ENCODE measurements at regions not wholly inside any gene's neighbourhood (a gene's known extent, or its start where the extent isn't known, plus 50 kb on each side); places are given as distances from the start of the nearest gene placed in this dataset.

DNA sequence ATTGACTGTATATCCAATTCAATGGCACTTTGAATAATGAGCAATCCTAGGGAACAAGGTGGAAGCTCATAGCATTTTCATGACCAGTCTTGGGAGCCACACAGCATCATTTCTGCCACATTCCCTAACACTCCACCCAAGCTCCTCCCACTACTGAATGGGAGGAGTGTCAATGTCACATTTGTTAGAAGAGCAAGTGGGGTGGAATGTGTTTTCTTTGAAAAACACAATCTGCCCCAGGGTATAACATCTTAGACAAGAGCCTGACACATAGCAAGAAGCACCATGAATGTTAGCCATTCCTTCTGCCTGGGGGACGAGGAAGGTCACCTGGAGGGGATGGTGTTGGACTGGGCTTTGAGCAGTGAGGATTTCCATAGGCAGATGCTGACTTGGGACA lies 258.3 kb upstream of the PMEPA1 start:
- H4K5ac ChIP-seq (ENCODE audit: insufficient read length, low read depth, low read length) = no peak overlapping the region
- H3K79me1 ChIP-seq (ENCODE audit: insufficient read depth, low read depth, low read length, poor library complexity, severe bottlenecking) = no peaks in the 10 kb centered on the region
- H3K79me2 ChIP-seq (ENCODE audit: insufficient read depth, low read length) = no peaks in the 10 kb centered on the region
- Mint-ChIP-seq H3K27me3 (ENCODE audit: low read depth) (peaks cover 17% of the 10 kb centered on the region), H3K4me3 (no peak overlapping the region), H3K27ac (no peak overlapping the region), H3K36me3 (ENCODE audit: insufficient read depth in 1 of 3, low read depth in 3 of 3) (no peaks in the 10 kb centered on the region), H3K4me1 (peaks cover under 1 to 1% of the 10 kb centered on the region in 2 experiments; a peak in 3 of 4 replicates), H3K9me3 (peaks cover 0 to 5% of the 10 kb centered on the region in 2 experiments; a peak in 2 of 5 replicates)
- no peak overlapping the region for H2BK12ac ChIP-seq (ENCODE audit: insufficient read length, low read depth, low read length)
- no peaks in the 10 kb centered on the region for H3K23me2 ChIP-seq (ENCODE audit: insufficient read length, low read depth, low read length, poor library complexity, severe bottlenecking)
- H3K4me2 ChIP-seq (ENCODE audit: insufficient read depth, insufficient read length, low read length) = no peak overlapping the region
- no peak overlapping the region for H3K23ac ChIP-seq (ENCODE audit: insufficient read length, low read depth, low read length)
- H3K27me3 ChIP-seq (ENCODE audit: insufficient read depth, low read length) = no peaks in the 10 kb centered on the region
- H3K56ac ChIP-seq (ENCODE audit: insufficient read length, low read depth, low read length) = no peak overlapping the region
- no peak overlapping the region for H2BK15ac ChIP-seq (ENCODE audit: low read depth, low read length)
- no peak overlapping the region for H2BK5ac ChIP-seq (ENCODE audit: insufficient read length, low read length)
- no peak overlapping the region for H2AK5ac ChIP-seq (ENCODE audit: insufficient read length, low read length)
- WGBS (ENCODE audit: extremely low coverage, insufficient read length, low lambda C conversion rate) = no CpG with 5 or more reads among the region's 1 CpG
- no peak overlapping the region for H2AFZ ChIP-seq (ENCODE audit: low read length)
- H2BK120ac ChIP-seq (ENCODE audit: low read depth, low read length, poor library complexity, severe bottlenecking) = no peak overlapping the region
- no peaks in the 10 kb centered on the region for H4K20me1 ChIP-seq (ENCODE audit: control insufficient read depth, insufficient read depth, insufficient read length)
- H3K27ac ChIP-seq (ENCODE audit: insufficient read length, low read depth, low read length) = no peak overlapping the region
- no peak overlapping the region for H4K91ac ChIP-seq (ENCODE audit: insufficient read length, low read depth, low read length)
- H3K4me1 ChIP-seq (ENCODE audit: insufficient read depth, low read length) = no peaks in the 10 kb centered on the region
- no peaks in the 10 kb centered on the region for H3K9me3 ChIP-seq (ENCODE audit: control insufficient read depth, low read depth, low read length)
- H3T11ph ChIP-seq (ENCODE audit: low read length) = no peak overlapping the region
- H4K8ac ChIP-seq (replicated peaks; ENCODE audit: insufficient read length, low read depth, low read length) = no peak overlapping the region
- no peak overlapping the region for H3K18ac ChIP-seq (ENCODE audit: insufficient read length, low read depth, low read length)
- no peak overlapping the region for H2BK20ac ChIP-seq (ENCODE audit: low read depth, low read length, poor library complexity, severe bottlenecking)
- no peak for DNase-seq
- H3K9ac ChIP-seq (ENCODE audit: extremely low read depth, insufficient read length, low read length) = no peak overlapping the region
- TF ChIP-seq, protein P1, sequence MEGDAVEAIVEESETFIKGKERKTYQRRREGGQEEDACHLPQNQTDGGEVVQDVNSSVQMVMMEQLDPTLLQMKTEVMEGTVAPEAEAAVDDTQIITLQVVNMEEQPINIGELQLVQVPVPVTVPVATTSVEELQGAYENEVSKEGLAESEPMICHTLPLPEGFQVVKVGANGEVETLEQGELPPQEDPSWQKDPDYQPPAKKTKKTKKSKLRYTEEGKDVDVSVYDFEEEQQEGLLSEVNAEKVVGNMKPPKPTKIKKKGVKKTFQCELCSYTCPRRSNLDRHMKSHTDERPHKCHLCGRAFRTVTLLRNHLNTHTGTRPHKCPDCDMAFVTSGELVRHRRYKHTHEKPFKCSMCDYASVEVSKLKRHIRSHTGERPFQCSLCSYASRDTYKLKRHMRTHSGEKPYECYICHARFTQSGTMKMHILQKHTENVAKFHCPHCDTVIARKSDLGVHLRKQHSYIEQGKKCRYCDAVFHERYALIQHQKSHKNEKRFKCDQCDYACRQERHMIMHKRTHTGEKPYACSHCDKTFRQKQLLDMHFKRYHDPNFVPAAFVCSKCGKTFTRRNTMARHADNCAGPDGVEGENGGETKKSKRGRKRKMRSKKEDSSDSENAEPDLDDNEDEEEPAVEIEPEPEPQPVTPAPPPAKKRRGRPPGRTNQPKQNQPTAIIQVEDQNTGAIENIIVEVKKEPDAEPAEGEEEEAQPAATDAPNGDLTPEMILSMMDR (conservative IDR thresholded peaks at IDR 0.05) = no peak
- no peak overlapping the region for H3K14ac ChIP-seq (ENCODE audit: insufficient read depth, low read length)
- no peak overlapping the region for H3K4ac ChIP-seq (ENCODE audit: low read depth, low read length)
